ENCODE measurements at regions not wholly inside any gene's neighbourhood (a gene's known extent, or its start where the extent isn't known, plus 50 kb on each side); places are given as distances from the start of the nearest gene placed in this dataset.

DNA sequence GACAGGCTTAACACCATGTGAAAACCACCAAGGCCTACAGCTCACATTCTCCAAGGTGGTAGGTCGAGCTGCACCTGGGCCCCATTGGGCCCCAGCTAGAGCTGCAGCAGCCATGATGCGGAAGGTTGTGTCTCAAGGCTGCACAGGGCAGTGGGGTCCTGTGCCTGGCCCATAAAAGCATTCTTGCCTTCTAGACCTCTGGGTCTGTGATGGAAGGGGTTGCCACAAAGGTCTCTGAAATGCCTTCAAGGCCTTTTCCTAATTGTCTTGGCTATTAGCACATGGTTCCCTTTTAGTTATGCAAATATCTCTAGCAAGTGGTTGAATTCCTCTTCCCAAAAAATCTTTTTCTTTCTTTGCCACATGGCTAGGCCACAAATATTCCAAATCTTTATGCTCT lies 52.5 kb upstream of the C11orf58 start:
- Mint-ChIP-seq H3K27me3 (peaks cover 4 to 14% of the 10 kb centered on the region in 2 donors), H3K4me1 (no peaks in the 10 kb centered on the region), H3K9me3 (peaks cover 3 to 9% of the 10 kb centered on the region in 2 donors), H3K36me3 (peaks cover 0 to 3% of the 10 kb centered on the region in 2 donors), H3K27ac (no peak overlapping the region), H3K4me3 (no peak overlapping the region)
- ATAC-seq (replicated peaks) (no peak), DNase-seq (no peak)

DNA sequence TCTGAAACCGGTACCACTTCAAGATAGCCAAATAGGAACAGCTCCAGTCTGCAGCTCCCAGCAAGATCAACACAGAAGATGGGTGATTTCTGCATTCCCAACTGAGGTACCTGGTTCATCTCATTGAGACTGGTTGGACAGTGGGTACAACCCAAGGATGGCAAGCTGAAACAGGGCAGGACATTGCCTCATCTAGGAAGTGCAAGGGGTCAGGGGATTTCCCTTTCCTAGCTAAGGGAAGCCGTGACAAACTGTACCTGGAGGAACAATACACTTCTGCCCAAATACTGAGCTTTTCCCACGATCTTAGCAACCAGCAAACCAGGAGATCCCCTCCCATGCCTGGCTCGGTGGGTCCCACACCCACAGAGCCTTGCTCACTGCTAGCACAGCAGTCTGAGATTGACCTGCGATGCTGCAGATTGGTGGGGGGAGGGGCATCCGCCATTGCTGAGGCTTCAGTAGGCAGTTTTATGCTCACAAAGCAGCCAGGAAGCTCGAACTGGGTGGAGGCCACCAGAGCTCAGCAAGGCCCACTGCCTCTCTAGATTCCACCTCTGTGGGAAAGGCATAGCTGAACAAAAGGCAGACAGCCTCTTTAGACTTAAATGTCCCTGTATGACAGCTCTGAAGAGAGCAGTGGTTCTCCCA lies 59.9 kb upstream of the C11orf58 start:
- Mint-ChIP-seq H3K36me3 (peaks cover 0 to 3% of the 10 kb centered on the region in 2 donors), H3K4me1 (no peaks in the 10 kb centered on the region), H3K27me3 (peaks cover 9 to 20% of the 10 kb centered on the region in 2 donors), H3K4me3 (no peak overlapping the region), H3K27ac (no peak overlapping the region), H3K9me3 (peaks cover 9 to 10% of the 10 kb centered on the region in 2 donors)
- no peak for DNase-seq
- no peak for ATAC-seq (replicated peaks)

DNA sequence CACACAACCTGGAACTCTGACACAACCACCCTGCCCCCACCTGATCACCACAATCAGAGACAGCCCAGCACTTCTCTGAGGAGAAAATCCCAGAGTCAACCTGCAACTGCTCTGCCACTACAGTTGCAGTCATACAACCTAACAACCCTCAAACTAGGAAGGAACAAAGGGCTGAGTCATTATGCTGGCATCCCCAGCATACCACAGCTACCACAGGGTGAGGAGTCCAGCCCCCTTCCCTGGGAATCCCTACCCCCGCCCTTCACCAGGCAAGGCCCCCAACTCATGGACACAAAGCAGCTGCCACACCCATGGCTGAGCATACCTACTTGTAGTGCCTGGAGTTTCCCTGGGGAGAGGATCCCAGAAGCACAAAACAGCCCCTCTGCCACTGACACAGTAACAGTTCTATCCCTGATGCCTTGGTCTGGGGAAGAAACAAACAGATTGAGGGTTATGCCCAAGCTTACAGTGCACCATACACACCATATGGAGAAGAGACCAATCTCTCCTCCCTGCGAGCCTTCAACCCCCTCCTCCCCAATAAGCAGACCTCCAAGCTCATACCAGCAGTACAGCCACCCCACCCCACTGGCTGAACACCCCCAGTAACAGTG lies 68.5 kb upstream of the C11orf58 start:
- no peak for DNase-seq
- Mint-ChIP-seq H3K27me3 (peaks cover 0 to 5% of the 10 kb centered on the region in 2 donors), H3K4me1 (no peaks in the 10 kb centered on the region), H3K4me3 (no peak overlapping the region), H3K9me3 (peaks cover 18 to 25% of the 10 kb centered on the region in 2 donors), H3K27ac (no peak overlapping the region), H3K36me3 (peaks cover 0 to 4% of the 10 kb centered on the region in 2 donors)
- ATAC-seq (replicated peaks): no peak

DNA sequence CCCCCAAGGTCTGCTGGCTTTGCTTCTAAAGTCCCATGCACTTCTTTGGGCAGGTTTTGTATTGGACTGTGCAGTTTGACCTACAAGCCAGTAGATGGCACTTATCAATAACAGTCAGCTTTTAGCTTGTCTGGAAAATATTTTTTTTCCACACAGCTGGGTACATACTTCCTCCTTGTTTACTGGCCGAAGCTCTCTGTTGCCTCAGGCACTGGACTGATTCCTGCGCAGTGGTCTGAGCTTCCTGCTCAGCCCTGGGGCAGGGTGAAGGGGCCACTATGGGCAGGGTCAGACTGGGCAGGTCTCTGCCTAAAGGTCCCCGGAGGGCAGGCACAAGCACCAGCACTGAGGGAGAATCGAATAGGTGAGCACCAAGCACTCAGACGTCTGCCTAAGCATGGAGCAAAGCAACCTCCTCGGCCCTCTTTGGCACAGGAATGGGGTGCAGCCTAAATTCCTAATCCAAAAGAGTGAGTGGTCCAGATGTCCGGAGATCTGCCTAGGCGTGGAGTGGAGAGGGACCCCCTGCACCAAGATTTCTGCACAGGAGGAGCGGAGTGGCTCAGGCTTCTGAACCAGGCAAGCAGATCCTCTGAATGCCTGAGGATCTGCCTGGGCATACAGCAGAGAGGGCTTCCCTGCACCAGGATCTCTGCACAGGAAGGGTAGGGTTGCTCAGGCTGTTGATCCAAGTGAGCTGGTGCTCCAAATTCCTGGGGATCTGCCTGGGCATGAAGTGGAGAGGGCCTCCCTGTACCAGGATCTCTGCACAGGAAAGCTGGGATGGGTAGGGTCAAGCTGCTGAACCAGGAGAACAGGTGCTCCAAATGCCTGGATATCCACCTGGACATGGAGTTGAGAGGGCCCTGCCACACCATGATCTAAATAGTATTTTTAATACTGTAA lies 105.9 kb upstream of the C11orf58 start:
- Mint-ChIP-seq H3K27me3 (peaks cover 8 to 17% of the 10 kb centered on the region in 2 donors), H3K4me1 (no peaks in the 10 kb centered on the region), H3K27ac (no peak overlapping the region), H3K9me3 (peaks cover 21 to 32% of the 10 kb centered on the region in 2 donors), H3K36me3 (no peaks in the 10 kb centered on the region), H3K4me3 (no peak overlapping the region)
- DNase-seq: no peak
- no peak for ATAC-seq (replicated peaks)

DNA sequence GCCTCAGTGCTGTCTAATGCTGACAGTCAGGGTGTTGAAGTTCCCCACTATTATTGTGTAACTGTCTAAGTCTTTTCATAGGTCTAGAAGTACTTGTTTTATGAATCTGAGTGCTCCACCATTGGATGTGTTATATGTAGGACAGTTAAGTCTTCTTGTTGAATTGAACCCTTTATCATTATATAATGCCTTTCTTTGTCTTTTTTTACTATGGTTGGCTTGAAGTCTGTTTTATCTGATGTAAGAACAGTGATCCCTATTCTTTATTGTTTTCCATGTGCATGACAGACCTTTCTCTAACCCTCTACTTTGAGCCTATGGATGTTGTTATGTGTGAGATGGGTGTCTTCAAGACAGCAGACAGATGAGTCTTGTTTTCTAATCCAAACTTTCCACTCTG lies 107.8 kb upstream of the C11orf58 start:
- Mint-ChIP-seq H3K4me3 (no peak overlapping the region), H3K27me3 (peaks cover 8 to 17% of the 10 kb centered on the region in 2 donors), H3K4me1 (no peaks in the 10 kb centered on the region), H3K36me3 (no peaks in the 10 kb centered on the region), H3K9me3 (peaks cover 21% of the 10 kb centered on the region in 2 donors), H3K27ac (no peak overlapping the region)
- ATAC-seq (replicated peaks) (no peak), DNase-seq (no peak)

DNA sequence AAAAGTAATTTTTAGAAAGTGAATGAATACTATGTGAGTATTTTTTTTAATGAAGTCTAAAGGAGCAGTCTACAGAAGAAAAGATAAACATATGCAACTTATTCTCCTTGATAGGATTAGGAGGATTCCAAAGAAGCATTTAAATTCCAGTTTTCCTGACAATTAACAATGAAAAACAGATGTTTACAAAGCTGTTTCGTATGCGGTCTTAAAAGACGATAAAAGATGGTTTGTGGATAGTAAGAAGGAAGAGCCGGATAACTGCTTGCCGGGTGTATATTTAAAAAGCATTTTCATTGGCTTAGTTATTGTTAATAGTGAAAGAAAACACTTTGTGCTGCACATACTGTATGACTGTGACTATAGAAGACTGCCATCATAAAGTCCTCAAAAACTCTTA lies 120.0 kb upstream of the C11orf58 start:
- ATAC-seq (replicated peaks): no peak
- no peaks in the 10 kb centered on the region for H3K36me3 Mint-ChIP-seq
- peaks cover 6 to 11% of the 10 kb centered on the region in 2 donors for H3K9me3 Mint-ChIP-seq
- no peak overlapping the region for H3K27ac Mint-ChIP-seq
- peaks cover 28 to 30% of the 10 kb centered on the region in 2 donors for H3K27me3 Mint-ChIP-seq
- H3K4me3 Mint-ChIP-seq: no peak overlapping the region
- peaks cover 6 to 13% of the 10 kb centered on the region in 2 donors for H3K4me1 Mint-ChIP-seq
- DNase-seq: no peak

DNA sequence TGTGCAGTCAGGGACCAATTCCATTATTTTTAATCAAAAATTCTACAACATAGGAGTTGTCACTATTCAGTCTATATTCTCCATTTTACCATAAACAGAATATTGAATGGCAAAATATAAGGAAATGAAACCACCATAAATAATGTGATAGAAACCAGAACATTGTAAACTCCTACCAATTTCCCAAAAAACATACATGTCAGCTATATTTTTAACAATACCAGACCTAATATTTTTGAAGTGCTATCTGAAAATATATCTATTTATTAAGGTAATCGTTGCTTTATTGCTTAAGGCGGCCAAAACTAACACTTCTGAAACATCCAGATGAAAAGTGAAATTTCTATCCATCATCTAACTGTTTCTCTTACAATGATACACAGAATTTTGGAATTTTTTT lies 123.0 kb upstream of the C11orf58 start:
- H3K27me3 Mint-ChIP-seq: peaks cover 18 to 44% of the 10 kb centered on the region in 2 donors
- DNase-seq: no peak
- ATAC-seq (replicated peaks): no peak
- H3K9me3 Mint-ChIP-seq: peaks cover 0 to 3% of the 10 kb centered on the region in 2 donors
- no peak overlapping the region for H3K4me3 Mint-ChIP-seq
- H3K27ac Mint-ChIP-seq: no peak overlapping the region
- peaks cover 0 to 3% of the 10 kb centered on the region in 2 donors for H3K36me3 Mint-ChIP-seq
- peaks cover 16 to 24% of the 10 kb centered on the region in 2 donors for H3K4me1 Mint-ChIP-seq

DNA sequence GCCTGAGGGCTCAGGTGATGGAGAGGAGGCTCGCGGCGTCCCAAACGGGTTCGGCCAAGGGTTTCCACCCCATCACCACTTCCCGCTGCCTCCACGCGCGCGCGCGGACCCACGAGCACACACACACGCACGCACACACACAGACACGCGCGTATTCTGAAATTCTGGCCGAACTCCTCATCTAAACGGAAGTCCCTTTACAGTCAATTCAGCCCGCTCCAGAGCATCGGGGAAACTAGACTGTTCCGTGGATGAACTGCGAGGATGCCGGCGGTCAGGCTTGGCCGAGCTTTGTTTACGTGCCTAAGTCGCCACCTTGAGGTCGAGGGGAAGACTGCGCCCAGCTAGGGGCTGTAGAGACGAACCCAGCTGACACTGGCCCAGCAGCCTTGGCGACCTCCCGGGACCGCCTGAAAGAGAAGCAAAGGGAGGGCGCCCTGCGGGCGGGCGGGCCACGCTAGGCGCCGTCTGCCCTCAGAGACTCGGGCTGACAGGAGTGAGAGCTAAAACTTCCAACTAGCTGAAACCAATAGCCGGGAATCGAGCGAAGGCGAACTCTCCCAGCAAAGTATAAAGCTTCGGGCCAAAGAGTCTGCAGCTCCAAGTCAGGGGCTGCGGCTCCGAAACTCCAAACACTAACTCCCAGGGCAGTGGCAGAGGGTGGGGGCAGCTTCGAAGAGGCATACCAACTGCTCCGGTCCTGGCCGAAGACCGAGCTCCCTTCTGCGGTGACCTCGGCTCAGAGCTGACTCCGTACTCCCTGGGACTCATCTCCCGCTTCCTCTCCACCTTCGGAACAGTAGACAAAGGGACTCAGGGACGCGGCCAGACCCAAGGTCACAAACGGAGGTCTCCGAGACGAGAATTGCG lies 124.7 kb upstream of the C11orf58 start:
- peak overlapping the region; percentile 76 for H3K27ac Mint-ChIP-seq
- ATAC-seq (replicated peaks) (peak; percentile 95 to 98), DNase-seq (peak; percentile 59)
- H3K9me3 Mint-ChIP-seq: peaks cover 0 to 3% of the 10 kb centered on the region in 2 donors
- peaks cover 16 to 24% of the 10 kb centered on the region in 2 donors for H3K4me1 Mint-ChIP-seq
- H3K4me3 Mint-ChIP-seq: peak overlapping the region; percentile 73 to 78
- peaks cover 0 to 5% of the 10 kb centered on the region in 2 donors for H3K36me3 Mint-ChIP-seq
- H3K27me3 Mint-ChIP-seq: peaks cover 18 to 44% of the 10 kb centered on the region in 2 donors

DNA sequence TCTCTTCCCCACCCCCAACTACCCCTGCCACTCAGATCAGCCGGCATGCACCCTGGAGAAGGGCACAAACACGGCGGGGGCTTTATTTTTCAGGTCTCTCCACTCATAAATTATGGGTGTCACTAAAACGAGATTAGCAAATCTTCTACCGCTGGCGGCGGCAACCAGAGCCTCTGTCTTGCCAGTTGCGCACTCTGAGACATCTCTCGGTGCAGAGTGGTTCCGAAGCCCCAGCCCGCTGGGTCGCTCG lies 125.3 kb upstream of the C11orf58 start:
- Mint-ChIP-seq H3K36me3 (peaks cover 0 to 5% of the 10 kb centered on the region in 2 donors), H3K9me3 (peaks cover 0 to 3% of the 10 kb centered on the region in 2 donors), H3K27ac (peak overlapping the region; percentile 76), H3K4me3 (peak overlapping the region; percentile 73 to 78), H3K27me3 (peaks cover 12 to 44% of the 10 kb centered on the region in 2 donors), H3K4me1 (peaks cover 16 to 24% of the 10 kb centered on the region in 2 donors)
- no peak for DNase-seq
- ATAC-seq (replicated peaks): peak in 1 of 2 donors; percentile 40

DNA sequence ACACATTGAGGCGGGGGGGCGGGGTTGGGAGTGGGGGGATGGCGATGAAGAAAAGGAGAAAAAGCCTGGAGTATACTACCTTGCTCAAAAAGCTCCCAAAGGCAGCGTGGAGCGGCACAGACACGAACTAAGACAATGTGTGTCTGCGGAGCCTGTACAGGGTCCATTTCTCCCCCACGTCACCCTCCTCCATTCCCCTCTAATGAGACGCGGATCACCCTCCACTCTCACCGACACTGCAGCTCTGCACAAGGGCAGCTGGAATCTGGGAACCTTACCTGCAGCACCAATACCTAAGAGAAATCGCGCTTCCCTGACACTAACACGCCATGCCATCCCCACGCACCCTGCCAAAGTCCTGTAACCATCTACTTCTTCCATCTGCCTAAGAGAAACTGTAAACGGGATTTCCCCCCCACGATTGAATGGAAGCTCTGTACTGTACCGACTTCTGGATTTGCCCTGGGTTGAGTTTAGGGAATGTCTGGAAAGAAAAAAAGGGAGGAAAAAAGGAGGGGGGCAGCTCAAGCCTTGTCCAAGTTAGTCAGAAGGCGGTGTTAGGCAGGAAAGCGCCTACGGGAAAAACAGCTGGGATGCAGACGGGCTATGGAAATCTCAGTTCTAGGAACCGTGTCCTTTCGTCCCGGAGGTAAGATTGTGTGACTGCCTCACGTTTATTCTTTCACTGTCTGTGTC lies 125.7 kb upstream of the C11orf58 start:
- Mint-ChIP-seq H3K4me3 (peak overlapping the region; percentile 16 to 73), H3K4me1 (peaks cover 16 to 24% of the 10 kb centered on the region in 2 donors), H3K27ac (peak overlapping the region; percentile 76), H3K36me3 (peaks cover 0 to 5% of the 10 kb centered on the region in 2 donors), H3K27me3 (peaks cover 12 to 44% of the 10 kb centered on the region in 2 donors), H3K9me3 (peaks cover 0 to 3% of the 10 kb centered on the region in 2 donors)
- DNase-seq (no peak), ATAC-seq (replicated peaks) (no peak)

DNA sequence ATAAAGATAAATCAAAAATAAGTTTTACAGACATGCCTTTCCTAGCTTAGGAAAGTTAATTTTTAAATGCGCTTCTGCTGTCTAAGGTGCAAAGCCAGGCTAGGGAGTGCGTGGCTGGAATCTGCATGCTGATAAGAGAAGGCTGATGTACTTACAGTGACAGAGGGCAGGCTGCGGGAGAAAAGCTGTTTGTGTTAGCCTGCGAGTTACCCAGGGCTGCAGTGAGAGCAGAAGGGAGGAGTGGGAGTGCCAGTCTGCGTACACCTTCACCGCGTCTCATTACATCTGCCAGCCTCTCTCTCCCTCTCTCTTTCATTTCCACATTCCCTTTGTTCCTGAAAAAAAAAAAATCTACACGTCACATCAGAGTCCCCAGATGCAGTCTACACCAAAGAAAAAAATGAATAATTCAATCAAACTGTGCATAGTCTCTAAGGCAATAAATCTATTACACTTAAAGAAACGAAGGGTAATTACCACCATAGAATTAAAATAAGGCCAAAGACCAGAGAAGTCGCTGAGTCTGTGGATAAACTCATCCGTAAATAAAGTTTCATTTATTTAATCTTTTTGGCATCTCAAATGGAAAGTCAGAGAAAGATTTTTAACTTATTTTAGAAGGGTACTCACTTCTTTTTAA lies 126.4 kb upstream of the C11orf58 start:
- Mint-ChIP-seq H3K27me3 (peaks cover 12 to 43% of the 10 kb centered on the region in 2 donors), H3K4me1 (peaks cover 18 to 24% of the 10 kb centered on the region in 2 donors), H3K36me3 (peaks cover 0 to 5% of the 10 kb centered on the region in 2 donors), H3K4me3 (peak overlapping the region; percentile 11 to 13), H3K9me3 (peaks cover 0 to 3% of the 10 kb centered on the region in 2 donors), H3K27ac (peak overlapping the region; percentile 72)
- no peak for ATAC-seq (replicated peaks)
- no peak for DNase-seq

DNA sequence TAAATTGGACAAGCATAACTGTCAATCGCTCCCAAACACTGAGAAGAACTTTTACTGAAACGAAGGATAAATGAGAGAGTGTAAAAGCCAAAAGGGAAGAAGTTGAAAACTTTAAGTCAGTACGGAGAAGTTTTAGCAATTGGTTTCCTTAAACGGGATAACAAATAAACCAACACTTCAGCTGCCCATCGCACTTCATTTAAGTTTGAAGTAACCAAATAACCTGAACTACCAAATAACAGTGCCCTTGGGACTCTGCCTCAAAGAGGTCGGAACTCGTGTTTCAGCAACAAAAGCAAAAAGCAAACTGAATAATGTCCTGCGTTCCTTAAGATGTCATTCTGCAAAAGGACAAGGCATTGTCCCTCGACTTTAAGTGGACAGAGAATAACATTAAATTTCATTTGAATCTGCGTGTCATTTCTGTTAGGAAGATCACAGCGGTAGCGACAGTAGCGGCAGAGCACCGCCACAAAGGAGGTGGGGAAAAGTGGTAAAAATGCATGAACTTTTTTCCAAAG lies 127.0 kb upstream of the C11orf58 start:
- no peak for DNase-seq
- Mint-ChIP-seq H3K9me3 (peaks cover 0 to 3% of the 10 kb centered on the region in 2 donors), H3K36me3 (peaks cover 2 to 7% of the 10 kb centered on the region in 2 donors), H3K4me3 (no peak overlapping the region), H3K4me1 (peaks cover 19 to 26% of the 10 kb centered on the region in 2 donors), H3K27me3 (peaks cover 15 to 42% of the 10 kb centered on the region in 2 donors), H3K27ac (peak overlapping the region; percentile 77)
- no peak for ATAC-seq (replicated peaks)
